Hepatocyte (in vitro differentiated cells): ENCODE measurements at regions not wholly inside any gene's neighbourhood (a gene's known extent, or its start where the extent isn't known, plus 50 kb on each side); places are given as distances from the start of the nearest gene placed in this dataset.

Source experiments
- DNase-seq: peaks from one replicate; pipeline ENCODE4 v3.0.0-alpha.2; 2016; ENCODE audit warnings: low spot score
- H2AFZ ChIP-seq: fragments of 200-600 bp; sonication (generic); 2 replicates; pipeline ENCODE4 v1.6.0; 2016; ENCODE audit warnings: antibody characterized with exemption, mild to moderate bottlenecking
- H3K27ac ChIP-seq: fragments of 200-600 bp; sonication (generic); 2 replicates; pipeline ENCODE4 v1.5.1; 2016; ENCODE audit warnings: mild to moderate bottlenecking
- H3K27me3 ChIP-seq: fragments of 200-600 bp; sonication (generic); 2 replicates; pipeline ENCODE4 v1.6.1; 2016
- H3K36me3 ChIP-seq: fragments of 200-600 bp; sonication (generic); replicated peaks from 2 replicates; pipeline ENCODE4 v1.5.1; 2016; ENCODE audit warnings: low read depth; ENCODE audit not compliant: insufficient read depth
- H3K4me1 ChIP-seq: fragments of 200-600 bp; sonication (generic); 2 replicates; pipeline ENCODE4 v1.5.1; 2016; ENCODE audit warnings: mild to moderate bottlenecking, moderate library complexity; ENCODE audit not compliant: insufficient read depth
- H3K4me2 ChIP-seq: fragments of 200-600 bp; sonication (generic); 2 replicates; pipeline ENCODE4 v1.6.0; 2016
- H3K4me3 ChIP-seq: fragments of 200-600 bp; sonication (generic); 2 replicates; pipeline ENCODE4 v1.5.1; 2016; ENCODE audit warnings: mild to moderate bottlenecking
- H3K79me2 ChIP-seq: fragments of 200-600 bp; sonication (generic); 2 replicates; pipeline ENCODE4 v1.6.0; 2017; ENCODE audit warnings: mild to moderate bottlenecking
- H3K9me2 ChIP-seq: fragments of 200-600 bp; sonication (generic); replicated peaks from 2 replicates; pipeline ENCODE4 v1.6.0; 2017; ENCODE audit warnings: mild to moderate bottlenecking; ENCODE audit not compliant: insufficient read depth
- H3K9me3 ChIP-seq: fragments of 200-600 bp; sonication (generic); 2 replicates; pipeline ENCODE4 v1.5.1; 2016; ENCODE audit warnings: low read depth, mild to moderate bottlenecking
- H4K20me1 ChIP-seq: fragments of 200-600 bp; sonication (generic); 2 replicates; pipeline ENCODE4 v1.6.0; 2016; ENCODE audit warnings: mild to moderate bottlenecking; ENCODE audit not compliant: insufficient read depth, poor library complexity, severe bottlenecking
- EZH2 ChIP-seq: fragments of 200-600 bp; sonication (generic); IDR thresholded peaks from 2 replicates; pipeline ENCODE4 v1.6.1; 2016; ENCODE audit warnings: antibody characterized with exemption, mild to moderate bottlenecking, borderline replicate concordance
- EZH2phosphoT487 ChIP-seq: fragments of 200-600 bp; sonication (generic); IDR thresholded peaks from one replicate; pipeline ENCODE4 v1.6.1; 2018; ENCODE audit warnings: antibody characterized with exemption, mild to moderate bottlenecking, low read depth, moderate library complexity; ENCODE audit not compliant: unreplicated experiment, severe bottlenecking
- WGBS: methylation state at CpG from one replicate; pipeline ENCODE4 v1.1.6; 2016; ENCODE audit warnings: low lambda C conversion rate; ENCODE audit errors: missing lambda C conversion rate; 5-methylcytosine and 5-hydroxymethylcytosine counted together
- TF ChIP-seq, protein P1 (sequence below): fragments of 200-600 bp; sonication (generic); IDR thresholded peaks from 2 replicates; pipeline ENCODE4 v1.5.1; 2016; ENCODE audit warnings: antibody characterized with exemption, mild to moderate bottlenecking; ENCODE audit not compliant: poor library complexity

DNA sequence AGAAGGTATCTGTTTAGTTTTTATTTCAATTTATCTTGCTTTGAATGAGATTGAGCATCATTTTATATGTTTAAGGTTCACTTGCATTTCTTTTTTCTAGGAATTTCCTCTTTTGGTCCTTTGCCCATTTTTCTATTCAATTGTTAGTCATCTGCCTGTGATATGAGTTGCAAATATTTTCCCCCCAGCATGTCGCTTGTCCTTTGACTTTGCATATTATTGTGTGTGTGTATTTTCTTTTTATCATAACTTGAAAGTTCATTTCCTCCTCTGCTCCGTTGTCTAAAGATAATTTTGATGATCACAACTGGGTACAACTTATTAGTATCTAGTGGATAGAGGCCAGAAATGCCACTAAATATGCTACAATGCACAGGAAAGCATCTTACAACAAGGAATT, 132.7 kb upstream of the MDFIC start:
- 90% methylated on average over 2 of the region's 2 CpGs for WGBS
- no peak overlapping the region for H3K4me2 ChIP-seq

DNA sequence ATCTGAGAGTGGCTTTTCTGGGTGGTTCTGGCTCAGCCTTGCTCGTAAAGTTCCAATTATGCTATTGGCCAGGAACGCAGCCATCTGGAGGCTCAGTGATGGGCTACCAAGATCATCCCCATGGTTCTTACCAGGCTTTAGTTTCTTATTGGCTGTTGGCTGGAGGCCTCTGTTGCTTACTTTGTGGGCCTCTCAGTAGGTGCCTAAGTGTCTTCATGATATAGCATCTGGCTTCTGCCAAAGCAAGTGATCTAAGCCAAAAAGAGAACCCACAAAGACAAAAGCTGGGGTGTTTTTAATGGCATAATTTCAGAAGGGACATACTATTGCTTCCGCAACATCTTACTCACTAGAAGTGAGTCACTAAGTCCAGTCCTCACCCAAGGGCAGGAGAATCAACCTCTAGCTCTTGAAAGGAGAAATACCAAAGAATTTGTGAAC, 132.0 kb upstream of the MDFIC start:
- Histone ChIP-seq H3K4me1 (no peaks in the 10 kb centered on the region), H4K20me1 (no peaks in the 10 kb centered on the region), H2AFZ (no peak overlapping the region), H3K79me2 (no peaks in the 10 kb centered on the region), H3K9me3 (no peaks in the 10 kb centered on the region), H3K27ac (no peak overlapping the region), H3K27me3 (no peaks in the 10 kb centered on the region), H3K4me2 (no peak overlapping the region), H3K36me3 (no peaks in the 10 kb centered on the region), H3K4me3 (no peak overlapping the region), H3K9me2 (no peaks in the 10 kb centered on the region)
- no peak for DNase-seq
- TF ChIP-seq, protein P1, sequence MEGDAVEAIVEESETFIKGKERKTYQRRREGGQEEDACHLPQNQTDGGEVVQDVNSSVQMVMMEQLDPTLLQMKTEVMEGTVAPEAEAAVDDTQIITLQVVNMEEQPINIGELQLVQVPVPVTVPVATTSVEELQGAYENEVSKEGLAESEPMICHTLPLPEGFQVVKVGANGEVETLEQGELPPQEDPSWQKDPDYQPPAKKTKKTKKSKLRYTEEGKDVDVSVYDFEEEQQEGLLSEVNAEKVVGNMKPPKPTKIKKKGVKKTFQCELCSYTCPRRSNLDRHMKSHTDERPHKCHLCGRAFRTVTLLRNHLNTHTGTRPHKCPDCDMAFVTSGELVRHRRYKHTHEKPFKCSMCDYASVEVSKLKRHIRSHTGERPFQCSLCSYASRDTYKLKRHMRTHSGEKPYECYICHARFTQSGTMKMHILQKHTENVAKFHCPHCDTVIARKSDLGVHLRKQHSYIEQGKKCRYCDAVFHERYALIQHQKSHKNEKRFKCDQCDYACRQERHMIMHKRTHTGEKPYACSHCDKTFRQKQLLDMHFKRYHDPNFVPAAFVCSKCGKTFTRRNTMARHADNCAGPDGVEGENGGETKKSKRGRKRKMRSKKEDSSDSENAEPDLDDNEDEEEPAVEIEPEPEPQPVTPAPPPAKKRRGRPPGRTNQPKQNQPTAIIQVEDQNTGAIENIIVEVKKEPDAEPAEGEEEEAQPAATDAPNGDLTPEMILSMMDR = no peak
- no peak for TF ChIP-seq EZH2
- no peak for TF ChIP-seq EZH2phosphoT487
- WGBS = 83% methylated on average over 3 of the region's 3 CpGs

More for the DNA sequence above, 132.7 kb upstream of the MDFIC start:
- DNase-seq = no peak
- no peak overlapping the region for H3K27ac ChIP-seq
- TF ChIP-seq EZH2 = no peak
- TF ChIP-seq EZH2phosphoT487 = no peak
- TF ChIP-seq, protein P1 = no peak
- no peaks in the 10 kb centered on the region for H3K79me2 ChIP-seq
- no peak overlapping the region for H2AFZ ChIP-seq
- H3K27me3 ChIP-seq = no peaks in the 10 kb centered on the region
- no peaks in the 10 kb centered on the region for H3K9me2 ChIP-seq
- H3K36me3 ChIP-seq = no peaks in the 10 kb centered on the region
- H4K20me1 ChIP-seq = no peaks in the 10 kb centered on the region
- no peaks in the 10 kb centered on the region for H3K9me3 ChIP-seq
- H3K4me3 ChIP-seq = no peak overlapping the region
- no peaks in the 10 kb centered on the region for H3K4me1 ChIP-seq

DNA sequence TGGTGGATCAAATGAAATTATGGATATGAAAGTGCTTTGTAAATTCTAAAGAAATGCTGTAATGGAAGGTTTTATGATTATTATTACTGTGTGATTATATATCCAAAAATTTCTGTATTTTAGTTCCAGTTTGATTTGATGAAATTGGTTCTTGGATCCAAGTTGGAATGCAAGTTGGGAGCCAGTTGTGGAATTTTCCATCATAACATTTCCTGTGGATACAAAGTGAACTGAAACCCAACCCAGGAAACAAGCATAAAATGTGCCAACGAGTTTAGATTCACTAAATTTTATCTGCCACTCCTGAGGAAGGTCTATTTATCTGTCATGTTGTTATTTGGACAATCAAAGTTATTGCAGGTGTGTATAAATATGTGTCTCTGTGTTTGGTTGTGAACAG, 131.4 kb upstream of the MDFIC start:
- Histone ChIP-seq H3K9me3 (no peaks in the 10 kb centered on the region), H3K36me3 (no peaks in the 10 kb centered on the region)

More for the DNA sequence above, 131.4 kb upstream of the MDFIC start:
- Histone ChIP-seq H3K27ac (no peak overlapping the region), H3K9me2 (no peaks in the 10 kb centered on the region), H3K4me2 (no peak overlapping the region), H3K4me3 (no peak overlapping the region), H3K79me2 (no peaks in the 10 kb centered on the region), H4K20me1 (no peaks in the 10 kb centered on the region), H2AFZ (no peak overlapping the region), H3K4me1 (no peaks in the 10 kb centered on the region), H3K27me3 (no peaks in the 10 kb centered on the region)
- no peak for DNase-seq
- WGBS = 93% methylated on average over 1 of the region's 1 CpG
- TF ChIP-seq, protein P1 = no peak
- no peak for TF ChIP-seq EZH2phosphoT487
- TF ChIP-seq EZH2 = no peak
